GM12892 (cell line): ENCODE measurements at regions not wholly inside any gene's neighbourhood (a gene's known extent, or its start where the extent isn't known, plus 50 kb on each side); places are given as distances from the start of the nearest gene placed in this dataset.
"Not testable (repeated sequence)": the region's sequence is repeated elsewhere in the genome, so short reads cannot be mapped to it uniquely, and the experiment has no call there.

ENCODE experiments used
- DNase-seq: peaks from one replicate; pipeline ENCODE4 v3.0.0; 2011; ENCODE audit not compliant: insufficient read length
- FAIRE-seq: peaks from 2 replicates; lab custom pipeline; 2011; peaks lifted over from hg19 to GRCh38; lab: Jason Lieb, UNC
- POLR2A ChIP-seq: IDR thresholded peaks from 2 replicates; pipeline ENCODE4 v1.6.1; 2011; ENCODE audit warnings: low read depth, low read length, control low read depth
- POLR2AphosphoS5 ChIP-seq: IDR thresholded peaks from 2 replicates; pipeline ENCODE4 v1.6.1; 2011; ENCODE audit warnings: low read depth, low read length, control low read depth
- TAF1 ChIP-seq: IDR thresholded peaks from 2 replicates; pipeline ENCODE4 v1.6.1; 2011; ENCODE audit warnings: low read depth, mild to moderate bottlenecking, control low read depth, low read length, borderline replicate concordance

DNA sequence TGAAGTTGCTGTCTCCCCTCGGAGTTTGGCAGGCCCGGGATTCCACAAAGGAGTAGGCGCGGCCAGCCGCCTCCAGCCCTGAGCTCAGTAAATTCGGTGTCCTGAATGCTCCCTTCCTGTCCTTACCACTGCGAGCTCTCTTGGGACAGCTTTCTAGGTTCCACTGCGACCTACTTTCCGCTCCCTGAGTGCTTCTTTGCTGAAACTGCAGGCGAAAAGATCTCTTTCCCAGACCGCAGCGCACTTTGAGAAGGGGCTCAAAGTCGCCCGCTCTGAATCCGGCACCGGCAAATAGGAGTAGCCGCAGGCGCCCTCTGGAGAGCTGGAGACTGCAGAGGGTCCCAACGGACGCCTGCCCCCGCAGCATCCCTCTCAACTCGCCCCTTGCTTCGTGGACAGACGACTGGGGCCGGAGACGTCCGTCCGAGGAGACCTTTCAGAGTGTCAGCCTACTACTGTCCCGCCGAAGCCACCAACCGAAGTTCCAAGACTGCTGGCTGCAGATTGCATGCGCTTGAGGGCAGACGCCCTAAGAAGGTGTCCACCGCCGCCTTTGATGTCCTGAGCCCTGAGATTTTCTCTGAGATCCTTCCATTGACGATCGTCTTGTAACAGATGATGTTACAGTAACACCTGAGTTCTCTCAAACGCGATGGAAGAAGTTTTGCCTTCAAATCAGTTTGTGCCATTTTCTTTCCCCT lies 96.0 kb downstream of the ANXA2R start:
- FAIRE-seq = no peak
- TF ChIP-seq TAF1 = no peak
- no peak for TF ChIP-seq POLR2A
- no peak for TF ChIP-seq POLR2AphosphoS5
- no peak for DNase-seq

DNA sequence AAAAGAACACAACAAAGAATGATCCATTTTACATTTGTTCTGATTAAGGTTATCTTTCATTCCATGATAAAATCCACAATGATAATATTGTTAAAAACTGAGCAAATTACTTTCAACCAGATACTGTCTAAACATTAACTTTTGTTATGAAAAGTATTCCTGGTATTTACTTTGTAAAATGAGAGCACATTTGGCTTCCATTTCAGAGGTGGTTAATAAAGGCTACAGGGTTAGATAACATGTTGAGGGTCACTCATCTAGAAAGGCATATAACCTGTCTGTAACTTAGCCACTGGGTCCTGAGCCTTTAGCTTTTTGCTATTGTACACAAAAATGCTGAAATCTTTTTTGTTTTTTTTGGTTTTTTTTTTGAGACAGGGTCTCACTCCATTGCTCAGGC lies 99.3 kb downstream of the ANXA2R start:
- TF ChIP-seq POLR2AphosphoS5 (no peak), POLR2A (no peak), TAF1 (no peak)
- no peak for DNase-seq
- FAIRE-seq = no peak

DNA sequence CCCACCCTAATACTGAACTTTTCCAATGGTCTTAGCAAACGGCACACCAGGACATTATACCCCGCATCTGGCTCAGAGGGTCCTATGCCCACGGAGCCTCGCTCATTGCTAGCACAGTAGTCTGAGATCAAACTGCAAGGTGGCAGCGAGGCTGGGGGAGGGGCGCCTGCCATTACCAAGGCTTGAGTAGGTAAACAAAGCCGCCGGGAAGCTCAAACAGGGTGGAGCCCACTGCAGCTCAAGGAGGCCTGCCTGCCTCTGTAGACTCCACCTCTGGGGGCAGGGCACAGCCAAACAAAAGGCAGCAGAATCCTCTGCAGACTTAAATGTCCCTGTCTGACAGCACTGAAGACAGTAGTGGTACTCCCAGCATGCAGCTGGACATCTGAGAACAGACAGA lies 108.1 kb downstream of the ANXA2R start:
- not testable (repeated sequence) for DNase-seq, FAIRE-seq

DNA sequence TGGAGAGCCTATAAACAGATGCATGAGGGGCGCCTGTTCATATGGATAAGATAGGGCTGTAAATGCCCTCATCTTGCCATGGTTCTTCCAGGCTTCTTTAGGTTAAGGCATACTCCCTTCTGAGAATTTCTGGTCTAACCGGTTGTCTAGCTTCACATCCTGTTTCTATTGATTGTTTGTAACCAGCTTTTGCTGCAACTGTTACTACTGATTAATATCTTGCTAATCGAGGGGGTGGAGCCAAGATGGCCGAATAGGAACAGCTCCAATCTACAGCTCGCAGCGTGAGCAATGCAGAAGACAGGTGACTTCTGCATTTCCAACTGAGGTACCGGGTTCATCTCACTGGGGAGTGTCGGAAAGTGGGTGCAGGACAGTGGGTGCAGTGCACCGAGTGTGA lies 108.7 kb downstream of the ANXA2R start:
- not testable (repeated sequence) for FAIRE-seq, DNase-seq

DNA sequence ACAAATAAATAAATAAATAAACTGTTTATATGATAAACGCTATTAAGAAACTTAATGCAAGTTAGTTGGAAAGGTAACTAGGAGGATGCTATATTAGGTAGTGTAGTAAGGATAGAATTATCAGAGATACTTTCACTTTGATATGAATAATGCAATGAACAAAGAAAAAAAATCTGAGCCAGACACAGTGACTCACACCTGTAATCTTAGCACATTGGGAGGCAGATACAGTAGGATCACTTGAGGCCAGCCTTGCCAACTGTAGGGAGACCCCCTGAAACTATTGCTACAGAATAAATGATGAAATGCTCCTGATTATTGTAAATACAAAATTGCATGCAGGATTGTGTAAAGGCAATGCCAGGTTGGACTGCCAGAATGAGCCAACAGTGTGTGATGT lies 109.2 kb downstream of the ANXA2R start:
- no peak for FAIRE-seq
- DNase-seq = no peak
- TF ChIP-seq TAF1 (no peak), POLR2A (no peak), POLR2AphosphoS5 (no peak)

DNA sequence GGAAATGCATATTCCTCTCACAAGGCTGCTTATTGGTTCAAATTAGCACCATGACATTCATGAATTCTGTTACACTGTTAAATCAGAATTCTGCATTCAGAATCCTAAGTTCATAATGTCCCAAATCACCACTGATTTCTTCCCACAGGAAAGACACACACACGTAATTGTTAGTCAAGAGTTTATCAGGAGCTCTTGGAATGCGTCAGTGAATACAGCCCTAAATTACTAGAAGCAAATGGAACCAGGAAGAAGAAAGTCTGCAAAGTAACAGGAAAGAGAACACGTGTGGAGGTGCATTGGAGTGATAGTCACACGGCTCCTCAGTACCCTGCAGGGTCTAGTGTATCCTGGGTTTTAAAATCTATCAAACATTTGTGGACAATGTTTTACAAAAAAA lies 110.2 kb downstream of the ANXA2R start:
- FAIRE-seq (no peak), DNase-seq (no peak)
- TF ChIP-seq POLR2AphosphoS5 = no peak
- TF ChIP-seq POLR2A = no peak
- no peak for TF ChIP-seq TAF1

DNA sequence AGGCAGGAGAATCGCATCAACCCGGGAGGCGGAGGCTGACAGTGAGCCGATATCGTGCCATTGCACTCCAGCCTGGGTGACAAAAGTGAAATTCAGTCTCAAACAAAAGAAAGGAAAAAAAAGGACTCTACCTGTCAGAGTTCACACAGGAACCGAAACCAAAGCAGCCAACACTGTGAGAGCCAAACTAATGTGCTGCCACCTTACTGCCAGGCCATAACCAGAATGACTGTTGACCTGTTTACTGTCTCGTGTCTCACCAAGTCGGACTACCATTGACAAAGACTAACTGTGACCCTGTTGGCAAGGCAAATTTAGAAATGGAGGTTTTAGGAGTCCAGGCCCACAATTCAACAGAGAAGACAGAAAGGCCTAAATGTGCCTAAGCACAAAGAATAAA lies 112.4 kb downstream of the ANXA2R start:
- DNase-seq (no peak), FAIRE-seq (no peak)
- TF ChIP-seq POLR2A = no peak

DNA sequence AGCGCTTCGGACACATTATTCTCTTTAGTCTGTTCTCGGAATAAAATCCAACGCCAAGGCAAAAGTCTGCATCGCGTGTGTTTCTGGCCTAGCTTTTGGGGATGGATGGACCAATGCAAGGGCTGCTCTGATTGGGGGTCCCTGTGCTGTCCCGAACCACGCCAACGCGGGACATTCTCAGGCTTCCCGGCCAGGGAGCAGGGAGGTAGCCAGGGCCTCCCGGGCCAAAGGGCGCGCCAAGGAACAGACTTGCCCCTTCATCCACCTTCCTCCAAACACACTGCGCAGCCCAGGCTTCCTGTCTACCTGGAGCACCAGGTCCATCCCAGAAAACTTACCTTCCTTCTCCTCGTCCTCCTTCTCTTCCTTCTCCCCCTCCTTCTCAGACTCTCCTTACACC lies 113.0 kb upstream of the SELENOP start:
- no peak for TF ChIP-seq POLR2AphosphoS5
- no peak for TF ChIP-seq TAF1
- no peak for TF ChIP-seq POLR2A
- DNase-seq (no peak), FAIRE-seq (no peak)

DNA sequence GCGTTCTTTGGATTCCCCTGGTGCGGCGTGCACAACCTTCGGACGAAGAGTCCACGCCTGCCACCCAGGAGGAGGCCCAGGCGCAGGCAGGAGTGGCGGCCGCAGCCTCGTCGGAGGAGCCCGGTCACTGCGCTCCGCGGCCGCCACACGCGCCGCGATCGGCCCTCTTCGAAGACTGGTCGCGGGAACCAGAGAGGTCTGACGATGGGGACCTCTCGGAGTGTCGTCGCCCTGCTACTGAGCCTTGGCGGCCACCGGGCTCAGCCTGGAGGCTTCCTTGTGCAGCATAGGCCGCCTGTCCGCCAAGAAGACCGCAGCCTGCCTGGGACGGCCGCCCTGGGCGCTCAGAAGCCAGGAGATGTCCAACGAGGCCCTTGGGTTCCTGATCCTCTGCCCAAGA lies 112.5 kb upstream of the SELENOP start:
- FAIRE-seq (no peak), DNase-seq (no peak)
- TF ChIP-seq TAF1 (no peak), POLR2AphosphoS5 (no peak), POLR2A (no peak)

DNA sequence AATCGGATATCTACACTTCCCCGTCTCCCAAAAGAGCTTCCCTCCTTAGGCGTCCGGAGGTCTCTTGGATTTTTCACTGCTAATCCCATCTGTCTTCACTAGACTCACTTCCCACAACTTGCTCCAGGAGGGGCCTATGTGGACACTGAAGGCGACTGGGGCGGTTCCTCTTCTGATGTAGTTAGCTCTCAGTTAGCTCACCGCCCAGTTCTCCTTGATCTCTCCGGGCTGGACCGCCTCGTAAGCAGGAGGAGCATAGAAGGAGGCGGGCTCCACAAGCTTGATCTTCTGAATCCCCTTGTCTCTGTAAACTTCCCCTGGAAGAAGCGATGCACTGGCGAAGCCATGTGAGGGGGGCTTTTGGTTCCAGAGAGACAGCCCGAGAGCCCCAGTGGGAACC lies 112.0 kb upstream of the SELENOP start:
- TF ChIP-seq POLR2AphosphoS5 (no peak), POLR2A (no peak), TAF1 (no peak)
- no peak for FAIRE-seq
- DNase-seq = no peak

DNA sequence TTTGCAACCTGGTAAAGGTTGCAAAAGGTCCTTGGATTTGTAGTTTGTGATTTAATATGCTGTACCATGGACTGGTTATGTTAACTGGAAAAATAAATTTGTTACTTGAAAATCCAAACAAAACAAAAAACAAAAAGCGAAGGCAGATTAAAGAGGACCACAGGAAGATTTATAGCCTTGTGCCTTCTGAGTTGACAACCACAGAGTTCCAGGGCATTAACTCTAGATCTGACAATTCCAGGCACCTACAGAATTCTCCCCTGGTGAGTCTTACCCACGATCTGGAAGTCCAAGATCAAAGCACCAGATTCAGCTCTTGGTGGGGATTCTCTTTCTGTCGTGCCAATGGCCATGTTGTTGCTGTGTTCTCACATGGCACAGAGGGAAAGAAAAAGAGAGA lies 107.9 kb upstream of the SELENOP start:
- TF ChIP-seq TAF1 (no peak), POLR2AphosphoS5 (no peak), POLR2A (no peak)
- no peak for FAIRE-seq
- no peak for DNase-seq

DNA sequence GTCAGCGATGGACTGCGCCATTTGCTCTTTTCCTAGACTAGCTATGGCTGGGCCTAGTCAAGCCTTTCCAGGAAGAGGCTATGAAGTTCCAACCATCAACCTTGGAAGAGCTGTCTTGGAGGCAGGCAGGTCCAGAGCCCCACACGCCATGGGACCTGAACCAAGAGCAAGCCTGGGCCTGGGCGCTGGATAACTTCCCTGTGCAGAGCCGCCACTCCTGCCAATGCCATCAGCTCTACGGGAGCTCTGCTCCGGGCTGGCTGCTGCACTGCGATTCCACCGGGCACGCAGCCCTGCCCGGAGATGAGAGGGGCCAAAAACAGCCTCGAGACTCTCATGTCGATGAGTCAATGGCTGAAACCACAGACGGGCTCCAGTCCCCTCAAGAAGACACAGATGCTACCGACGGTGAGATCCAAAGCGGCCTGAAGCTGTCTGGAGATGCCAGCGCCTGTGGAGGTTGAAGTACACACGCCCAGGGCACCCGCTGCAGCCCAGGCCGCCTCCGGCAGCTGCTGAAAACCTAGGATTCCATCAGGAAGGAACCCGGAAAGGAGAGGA lies 103.7 kb upstream of the SELENOP start:
- DNase-seq (no peak), FAIRE-seq (no peak)
- TF ChIP-seq POLR2AphosphoS5 (no peak), TAF1 (no peak), POLR2A (no peak)

DNA sequence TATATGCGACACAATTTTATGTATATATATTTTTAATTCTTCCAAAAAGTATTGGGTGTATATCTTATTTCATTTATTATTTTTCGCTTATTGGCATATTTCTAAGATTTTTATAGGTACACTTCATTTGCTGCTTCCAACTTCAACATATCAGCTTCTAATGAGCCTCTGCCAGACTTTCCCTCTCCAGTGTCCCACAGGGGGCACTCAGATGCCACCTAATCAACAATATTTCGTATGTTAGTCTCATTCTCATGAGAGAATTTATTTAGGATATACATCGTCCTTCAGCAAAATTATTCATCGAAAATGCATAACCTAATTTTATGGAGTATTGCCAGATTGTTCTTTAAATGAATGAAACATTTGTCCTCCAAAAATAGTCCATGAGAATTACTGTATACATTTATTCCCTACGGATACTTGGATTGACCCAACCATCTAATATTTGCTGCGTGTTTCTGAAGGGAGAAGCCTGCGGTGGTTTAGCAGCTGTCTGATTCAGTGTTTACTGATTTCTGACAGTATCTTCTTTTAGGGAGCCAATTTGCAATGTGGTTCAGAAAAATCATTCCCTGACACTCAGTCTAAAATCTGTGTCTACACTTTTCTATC lies 100.6 kb upstream of the SELENOP start:
- TF ChIP-seq POLR2A (no peak), TAF1 (no peak), POLR2AphosphoS5 (no peak)
- DNase-seq (no peak), FAIRE-seq (no peak)
